Glomerular visceral epithelial cell (primary cell): ENCODE measurements at regions not wholly inside any gene's neighbourhood (a gene's known extent, or its start where the extent isn't known, plus 50 kb on each side); places are given as distances from the start of the nearest gene placed in this dataset.

ENCODE experiments used
- DNase-seq: peaks from one replicate; pipeline ENCODE4 v3.0.0-alpha.2; 2016; ENCODE audit errors: extremely low spot score

- DNase-seq, result no peak
Measured at GRCh38 chr10:83577421-83577820, 561.9 kb upstream of the GHITM start.

GRCh38 chr10:83580373-83581012 lies 558.8 kb upstream of the GHITM start:
- no peak for DNase-seq

GRCh38 chr10:83582407-83583095 lies 556.8 kb upstream of the GHITM start:
- no peak for DNase-seq

- DNase-seq, result no peak
Measured at GRCh38 chr10:83585686-83586085, 553.6 kb upstream of the GHITM start.

- no peak for DNase-seq
Measured at GRCh38 chr10:83592337-83592935, 546.9 kb upstream of the GHITM start.

GRCh38 chr10:83603708-83604107 lies 535.6 kb upstream of the GHITM start:
- no peak for DNase-seq

- DNase-seq, result no peak
Measured at GRCh38 chr10:83605783-83606630, 533.3 kb upstream of the GHITM start.

GRCh38 chr10:83607959-83608745 lies 531.2 kb upstream of the GHITM start:
- DNase-seq, result no peak

GRCh38 chr10:83612050-83612449 lies 527.3 kb upstream of the GHITM start:
- no peak for DNase-seq

GRCh38 chr10:83612746-83613145 lies 526.6 kb upstream of the GHITM start:
- DNase-seq, result no peak

- no peak for DNase-seq
Measured at GRCh38 chr10:83617172-83617571, 522.1 kb upstream of the GHITM start.

GRCh38 chr10:83617692-83618545 lies 521.4 kb upstream of the GHITM start:
- no peak for DNase-seq

- no peak for DNase-seq
Measured at GRCh38 chr10:83625831-83626360, 513.4 kb upstream of the GHITM start.

- DNase-seq, result no peak
Measured at GRCh38 chr10:83632701-83633100, 506.6 kb upstream of the GHITM start.

- no peak for DNase-seq
Measured at GRCh38 chr10:83633547-83633946, 505.8 kb upstream of the GHITM start.

- DNase-seq, result no peak
Measured at GRCh38 chr10:83636826-83637225, 502.5 kb upstream of the GHITM start.

- DNase-seq, result no peak
Measured at GRCh38 chr10:83647526-83647925, 491.8 kb upstream of the GHITM start.

- DNase-seq, result no peak
Measured at GRCh38 chr10:83648201-83648600, 491.1 kb upstream of the GHITM start.

GRCh38 chr10:83649471-83649870 lies 489.8 kb upstream of the GHITM start:
- no peak for DNase-seq

GRCh38 chr10:83654689-83655088 lies 484.6 kb upstream of the GHITM start:
- no peak for DNase-seq
